HUES64 (cell line): ENCODE measurements at regions not wholly inside any gene's neighbourhood (a gene's known extent, or its start where the extent isn't known, plus 50 kb on each side); places are given as distances from the start of the nearest gene placed in this dataset.

Source experiments
- H3K27ac ChIP-seq: 2 replicates; pipeline ENCODE4 v1.7.0; 2013; ENCODE audit warnings: low read depth, low read length, inconsistent platforms
- H3K27me3 ChIP-seq: 2 replicates; pipeline ENCODE4 v1.6.1; 2013; ENCODE audit warnings: mild to moderate bottlenecking, low read length; ENCODE audit not compliant: insufficient read depth
- H3K36me3 ChIP-seq: 2 replicates; pipeline ENCODE4 v1.6.1; 2013; ENCODE audit warnings: mild to moderate bottlenecking, low read length; ENCODE audit not compliant: insufficient read depth
- H3K4me1 ChIP-seq: 2 replicates; pipeline ENCODE4 v1.6.1; 2013; ENCODE audit warnings: mild to moderate bottlenecking, low read length, moderate library complexity; ENCODE audit not compliant: insufficient read depth
- H3K4me3 ChIP-seq: 2 replicates; pipeline ENCODE4 v1.5.1; 2013; ENCODE audit warnings: mild to moderate bottlenecking, low read length, moderate library complexity
- H3K9ac ChIP-seq: 2 replicates; pipeline ENCODE4 v1.6.1; 2013; ENCODE audit warnings: mild to moderate bottlenecking, low read depth, low read length
- H3K9me3 ChIP-seq: 2 replicates; pipeline ENCODE4 v1.6.1; 2013; ENCODE audit warnings: low read depth, low read length; ENCODE audit not compliant: insufficient read depth
- WGBS: fragments of 150-250, 120-280 bp; methylation state at CpG from one replicate; pipeline ENCODE4 v1.1.7; 2013; ENCODE audit warnings: missing lambda C conversion rate; 5-methylcytosine and 5-hydroxymethylcytosine counted together

GRCh38 chr1:65679773-65680172, 112.9 kb upstream of the PDE4B start:
- H3K27ac ChIP-seq = no peak overlapping the region
- H3K4me3 ChIP-seq = no peak overlapping the region
- H3K27me3 ChIP-seq = no peaks in the 10 kb centered on the region
- no peaks in the 10 kb centered on the region for H3K9me3 ChIP-seq
- 93% methylated on average over 2 of the region's 4 CpGs for WGBS
- H3K4me1 ChIP-seq = no peaks in the 10 kb centered on the region
- no peaks in the 10 kb centered on the region for H3K36me3 ChIP-seq
- no peak overlapping the region for H3K9ac ChIP-seq

DNA sequence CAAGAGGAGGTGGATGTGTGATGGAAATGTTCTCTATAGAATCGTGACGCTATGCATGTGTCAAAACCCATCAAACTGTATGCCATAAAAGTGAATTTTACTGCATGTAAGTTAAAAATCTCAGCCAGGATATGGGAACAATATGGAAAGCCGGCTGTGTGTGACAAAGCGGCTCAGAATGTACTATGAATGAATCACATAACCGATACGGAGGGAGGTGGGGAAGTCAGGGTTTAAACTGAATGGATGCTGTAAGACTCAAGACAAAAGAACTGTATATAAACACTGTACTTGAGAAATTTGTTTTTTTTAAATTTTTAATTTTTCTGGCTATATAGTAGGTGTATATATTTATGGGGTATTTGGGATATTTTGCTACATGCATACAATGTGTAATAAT, 111.6 kb upstream of the PDE4B start:
- Histone ChIP-seq H3K9ac (no peak overlapping the region), H3K4me1 (no peaks in the 10 kb centered on the region), H3K4me3 (no peak overlapping the region), H3K27me3 (no peaks in the 10 kb centered on the region), H3K27ac (no peak overlapping the region), H3K9me3 (0 out of 2 replicates have a peak, but pooled peaks cover 4% of the 10 kb centered on the region), H3K36me3 (no peaks in the 10 kb centered on the region)
- WGBS = 88% methylated on average over 6 of the region's 6 CpGs

DNA sequence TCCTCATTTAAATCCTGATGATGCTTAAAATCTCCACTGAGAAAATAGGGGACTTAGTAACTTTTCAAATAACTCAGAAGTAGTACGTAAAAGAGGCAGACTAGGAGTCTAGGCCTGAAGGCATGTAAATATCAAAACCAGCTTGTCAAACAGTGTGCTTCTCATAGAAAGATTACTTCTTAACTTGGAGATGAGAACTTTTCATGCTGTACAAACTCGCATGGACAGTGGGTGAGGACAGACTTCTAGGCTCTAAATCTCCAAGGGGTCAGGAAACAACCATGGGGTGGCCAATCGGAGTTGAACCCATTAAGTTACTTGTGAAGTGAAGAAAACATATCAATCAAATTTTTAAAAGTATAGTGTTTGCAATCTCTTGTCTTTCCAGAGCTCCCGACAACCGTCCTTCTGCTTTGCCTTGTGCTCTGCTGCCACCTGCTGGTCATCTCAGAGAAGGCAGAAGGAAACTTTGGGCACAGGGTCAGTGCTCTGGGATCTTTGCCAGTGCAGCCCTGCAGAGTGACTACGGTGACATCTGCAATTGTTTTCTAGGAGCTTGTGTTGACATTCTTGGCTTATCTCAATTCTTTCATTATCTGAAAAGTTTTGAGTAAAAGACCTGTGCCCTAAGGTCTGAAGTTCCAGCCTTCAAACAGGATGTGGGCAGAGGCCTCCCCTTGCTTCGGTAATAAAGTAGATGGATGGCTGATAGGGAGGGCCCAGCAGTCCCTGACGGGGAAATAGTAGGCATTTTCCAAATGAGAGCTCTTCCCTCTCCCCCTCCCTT, 105.1 kb upstream of the PDE4B start:
- Histone ChIP-seq H3K27ac (no peak overlapping the region; the same call in 1 of the 2 replicates), H3K9me3 (0 out of 2 replicates have a peak, but pooled peaks cover 8% of the 10 kb centered on the region), H3K4me3 (no peak overlapping the region), H3K36me3 (no peaks in the 10 kb centered on the region), H3K27me3 (no peaks in the 10 kb centered on the region), H3K4me1 (peaks cover 5% of the 10 kb centered on the region), H3K9ac (no peak overlapping the region)
- WGBS = 41% methylated on average over 7 of the region's 8 CpGs

- H3K9ac ChIP-seq = no peak overlapping the region
- peaks cover 5% of the 10 kb centered on the region for H3K4me1 ChIP-seq
- 0 out of 2 replicates have a peak, but pooled peaks cover 8% of the 10 kb centered on the region for H3K9me3 ChIP-seq
- no peaks in the 10 kb centered on the region for H3K27me3 ChIP-seq
- H3K36me3 ChIP-seq = no peaks in the 10 kb centered on the region
- 93% methylated on average over 4 of the region's 4 CpGs for WGBS
- H3K27ac ChIP-seq = no peak overlapping the region; the same call in 1 of the 2 replicates
- H3K4me3 ChIP-seq = no peak overlapping the region
Observed at GRCh38 chr1:65688215-65688566, 104.5 kb upstream of the PDE4B start.

DNA sequence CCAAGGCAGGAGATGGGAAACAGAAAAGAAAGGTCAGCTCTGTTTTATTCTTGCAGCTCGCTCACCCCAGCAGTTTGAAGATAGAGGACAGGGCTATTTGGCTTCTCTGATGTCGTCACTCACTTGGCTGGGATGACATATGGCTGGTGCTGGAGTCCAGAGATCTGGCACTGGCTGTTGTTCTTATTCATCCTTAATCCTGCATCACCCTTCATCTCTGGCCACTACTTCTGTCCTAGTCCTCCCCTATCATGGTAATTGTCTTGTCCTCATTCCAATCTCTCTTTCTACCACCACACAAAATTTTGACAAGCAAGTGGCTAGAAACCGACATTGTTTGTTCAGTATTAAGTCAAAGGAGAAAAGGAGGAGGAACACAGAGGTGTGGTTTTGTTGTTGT, 103.8 kb upstream of the PDE4B start:
- 91% methylated on average over 3 of the region's 3 CpGs for WGBS
- Histone ChIP-seq H3K9ac (no peak overlapping the region), H3K27me3 (no peaks in the 10 kb centered on the region), H3K36me3 (no peaks in the 10 kb centered on the region), H3K4me1 (peaks cover 5% of the 10 kb centered on the region), H3K27ac (no peak overlapping the region), H3K9me3 (0 out of 2 replicates have a peak, but pooled peaks cover 8% of the 10 kb centered on the region), H3K4me3 (no peak overlapping the region)

GRCh38 chr1:65691152-65691900, 101.4 kb upstream of the PDE4B start:
- H3K4me1 ChIP-seq = peaks cover 5% of the 10 kb centered on the region
- H3K36me3 ChIP-seq = no peaks in the 10 kb centered on the region
- no peaks in the 10 kb centered on the region for H3K27me3 ChIP-seq
- WGBS = 90% methylated on average over 6 of the region's 6 CpGs
- 0 out of 2 replicates have a peak, but pooled peaks cover 1% of the 10 kb centered on the region for H3K9me3 ChIP-seq
- no peak overlapping the region for H3K9ac ChIP-seq
- H3K4me3 ChIP-seq = no peak overlapping the region
- no peak overlapping the region for H3K27ac ChIP-seq

- Histone ChIP-seq H3K9ac (no peak overlapping the region), H3K4me3 (no peak overlapping the region), H3K27me3 (no peaks in the 10 kb centered on the region), H3K4me1 (peaks cover 5% of the 10 kb centered on the region), H3K9me3 (no peaks in the 10 kb centered on the region), H3K27ac (no peak overlapping the region), H3K36me3 (no peaks in the 10 kb centered on the region)
- 92% methylated on average over 3 of the region's 3 CpGs for WGBS
Observed at GRCh38 chr1:65691972-65692371, 100.7 kb upstream of the PDE4B start.

- no peaks in the 10 kb centered on the region for H3K36me3 ChIP-seq
- no peaks in the 10 kb centered on the region for H3K9me3 ChIP-seq
- H3K4me3 ChIP-seq = no peak overlapping the region
- no peaks in the 10 kb centered on the region for H3K4me1 ChIP-seq
- no peak overlapping the region for H3K27ac ChIP-seq
- no peak overlapping the region for H3K9ac ChIP-seq
- no peaks in the 10 kb centered on the region for H3K27me3 ChIP-seq
- 94% methylated on average over 2 of the region's 2 CpGs for WGBS
Observed at GRCh38 chr1:65694126-65694525, 98.6 kb upstream of the PDE4B start.

DNA sequence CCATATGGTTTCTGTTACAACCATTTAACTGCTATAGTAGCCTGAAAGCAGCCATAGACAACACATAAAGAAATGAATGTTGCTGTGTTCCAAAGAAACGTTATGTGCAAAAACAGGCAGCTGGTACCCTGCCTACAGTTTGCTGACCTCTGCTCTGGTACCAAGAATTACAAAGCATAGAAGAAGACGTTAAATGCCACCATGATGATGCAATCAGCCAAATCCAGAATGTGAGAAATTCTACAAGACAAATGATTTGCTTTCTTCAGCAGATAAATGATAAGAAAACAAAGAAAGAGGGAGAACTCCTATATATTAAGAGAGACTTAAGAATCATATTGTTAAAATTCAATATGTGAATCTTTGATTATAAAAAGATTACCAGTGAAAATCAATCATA, 97.8 kb upstream of the PDE4B start:
- no peaks in the 10 kb centered on the region for H3K9me3 ChIP-seq
- H3K27me3 ChIP-seq = no peaks in the 10 kb centered on the region
- no peaks in the 10 kb centered on the region for H3K4me1 ChIP-seq
- H3K27ac ChIP-seq = no peak overlapping the region
- H3K36me3 ChIP-seq = no peaks in the 10 kb centered on the region
- H3K4me3 ChIP-seq = no peak overlapping the region
- H3K9ac ChIP-seq = no peak overlapping the region
- 84% methylated on average over 2 of the region's 2 CpGs for WGBS

GRCh38 chr1:65698590-65698989, 94.1 kb upstream of the PDE4B start:
- Histone ChIP-seq H3K27ac (no peak overlapping the region), H3K27me3 (no peaks in the 10 kb centered on the region), H3K36me3 (no peaks in the 10 kb centered on the region), H3K4me1 (no peaks in the 10 kb centered on the region), H3K4me3 (no peak overlapping the region), H3K9me3 (no peaks in the 10 kb centered on the region), H3K9ac (no peak overlapping the region)
- 95% methylated on average over 2 of the region's 2 CpGs for WGBS

GRCh38 chr1:65703853-65704252, 88.8 kb upstream of the PDE4B start:
- Histone ChIP-seq H3K9me3 (no peaks in the 10 kb centered on the region), H3K27me3 (no peaks in the 10 kb centered on the region), H3K27ac (no peak overlapping the region), H3K9ac (no peak overlapping the region), H3K4me1 (no peaks in the 10 kb centered on the region), H3K36me3 (no peaks in the 10 kb centered on the region), H3K4me3 (no peak overlapping the region)
- 72% methylated on average over 2 of the region's 4 CpGs for WGBS
